RWPE2 (cell line): ENCODE measurements at regions not wholly inside any gene's neighbourhood (a gene's known extent, or its start where the extent isn't known, plus 50 kb on each side); places are given as distances from the start of the nearest gene placed in this dataset.

Experiments used
- ATAC-seq: fragments of 200-7000 bp; cut with Tn5 transposase; 3 replicates; pipeline ENCODE4 v1.9.1; 2021; ENCODE audit warnings: low read depth
- DNase-seq: peaks from one replicate; pipeline ENCODE4 v3.0.0-alpha.2; 2020; ENCODE audit warnings: low spot score
- H3K27ac ChIP-seq: fragments of 450-650 bp; 2 replicates; pipeline ENCODE4 v1.5.1; 2017; ENCODE audit warnings: mild to moderate bottlenecking; ENCODE audit not compliant: poor library complexity, severe bottlenecking
- H3K27me3 ChIP-seq: fragments of 250-450 bp; sonication (Bioruptor Pico); 2 replicates; pipeline ENCODE4 v1.5.1; 2021; ENCODE audit warnings: mild to moderate bottlenecking, moderate library complexity; ENCODE audit not compliant: insufficient read depth, poor library complexity, severe bottlenecking
- H3K36me3 ChIP-seq: fragments of 250-450 bp; sonication (Bioruptor Pico); 2 replicates; pipeline ENCODE4 v1.5.1; 2020; ENCODE audit warnings: low read depth, mild to moderate bottlenecking, moderate library complexity
- H3K4me1 ChIP-seq: fragments of 250-450 bp; sonication (Bioruptor Pico); 2 replicates; pipeline ENCODE4 v1.5.1; 2021; ENCODE audit warnings: mild to moderate bottlenecking, moderate library complexity; ENCODE audit not compliant: insufficient read depth, poor library complexity, severe bottlenecking
- H3K4me3 ChIP-seq: fragments of 250-450 bp; sonication (Bioruptor Pico); 2 replicates; pipeline ENCODE4 v1.5.1; 2021; ENCODE audit warnings: mild to moderate bottlenecking, moderate library complexity; ENCODE audit not compliant: severe bottlenecking
- H3K9me3 ChIP-seq: fragments of 250-450 bp; sonication (Bioruptor Pico); 2 replicates; pipeline ENCODE4 v1.5.1; 2021; ENCODE audit warnings: mild to moderate bottlenecking, moderate library complexity; ENCODE audit not compliant: severe bottlenecking
- TF ChIP-seq, protein P1 (sequence below): fragments of 450-650 bp; IDR thresholded peaks from one replicate; pipeline ENCODE4 v1.5.1; 2017; ENCODE audit warnings: mild to moderate bottlenecking, moderate library complexity; ENCODE audit not compliant: poor library complexity, severe bottlenecking

DNA sequence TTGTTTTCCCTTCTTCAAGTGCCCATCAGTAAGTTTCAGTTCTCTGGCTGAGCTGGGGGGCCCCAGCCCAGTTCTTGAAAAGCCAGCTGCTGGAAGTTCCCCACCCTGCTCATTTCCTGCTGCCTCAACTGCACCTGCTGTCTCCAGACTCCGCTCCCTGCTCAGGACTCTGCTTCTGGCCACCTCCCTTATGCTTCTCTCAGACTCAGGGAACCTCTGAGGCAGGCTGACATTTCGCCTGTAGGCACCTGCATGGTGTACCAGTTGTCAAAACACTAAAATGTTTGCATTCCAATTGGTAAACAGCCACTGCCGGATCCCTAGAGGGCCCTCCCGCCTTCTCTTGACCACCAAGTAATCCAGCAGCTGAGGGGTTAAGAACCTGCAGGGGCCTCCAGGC lies 136.5 kb upstream of the VRK1 start:
- H3K9me3 ChIP-seq, result no peaks in the 10 kb centered on the region
- H3K4me1 ChIP-seq, result no peaks in the 10 kb centered on the region
- TF ChIP-seq, protein P1, sequence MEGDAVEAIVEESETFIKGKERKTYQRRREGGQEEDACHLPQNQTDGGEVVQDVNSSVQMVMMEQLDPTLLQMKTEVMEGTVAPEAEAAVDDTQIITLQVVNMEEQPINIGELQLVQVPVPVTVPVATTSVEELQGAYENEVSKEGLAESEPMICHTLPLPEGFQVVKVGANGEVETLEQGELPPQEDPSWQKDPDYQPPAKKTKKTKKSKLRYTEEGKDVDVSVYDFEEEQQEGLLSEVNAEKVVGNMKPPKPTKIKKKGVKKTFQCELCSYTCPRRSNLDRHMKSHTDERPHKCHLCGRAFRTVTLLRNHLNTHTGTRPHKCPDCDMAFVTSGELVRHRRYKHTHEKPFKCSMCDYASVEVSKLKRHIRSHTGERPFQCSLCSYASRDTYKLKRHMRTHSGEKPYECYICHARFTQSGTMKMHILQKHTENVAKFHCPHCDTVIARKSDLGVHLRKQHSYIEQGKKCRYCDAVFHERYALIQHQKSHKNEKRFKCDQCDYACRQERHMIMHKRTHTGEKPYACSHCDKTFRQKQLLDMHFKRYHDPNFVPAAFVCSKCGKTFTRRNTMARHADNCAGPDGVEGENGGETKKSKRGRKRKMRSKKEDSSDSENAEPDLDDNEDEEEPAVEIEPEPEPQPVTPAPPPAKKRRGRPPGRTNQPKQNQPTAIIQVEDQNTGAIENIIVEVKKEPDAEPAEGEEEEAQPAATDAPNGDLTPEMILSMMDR, result no peak
- DNase-seq, result no peak
- H3K4me3 ChIP-seq, result no peak overlapping the region
- H3K27ac ChIP-seq, result no peak overlapping the region
- H3K27me3 ChIP-seq, result peaks cover 30% of the 10 kb centered on the region
- H3K36me3 ChIP-seq, result no peaks in the 10 kb centered on the region
- ATAC-seq, result no peak

DNA sequence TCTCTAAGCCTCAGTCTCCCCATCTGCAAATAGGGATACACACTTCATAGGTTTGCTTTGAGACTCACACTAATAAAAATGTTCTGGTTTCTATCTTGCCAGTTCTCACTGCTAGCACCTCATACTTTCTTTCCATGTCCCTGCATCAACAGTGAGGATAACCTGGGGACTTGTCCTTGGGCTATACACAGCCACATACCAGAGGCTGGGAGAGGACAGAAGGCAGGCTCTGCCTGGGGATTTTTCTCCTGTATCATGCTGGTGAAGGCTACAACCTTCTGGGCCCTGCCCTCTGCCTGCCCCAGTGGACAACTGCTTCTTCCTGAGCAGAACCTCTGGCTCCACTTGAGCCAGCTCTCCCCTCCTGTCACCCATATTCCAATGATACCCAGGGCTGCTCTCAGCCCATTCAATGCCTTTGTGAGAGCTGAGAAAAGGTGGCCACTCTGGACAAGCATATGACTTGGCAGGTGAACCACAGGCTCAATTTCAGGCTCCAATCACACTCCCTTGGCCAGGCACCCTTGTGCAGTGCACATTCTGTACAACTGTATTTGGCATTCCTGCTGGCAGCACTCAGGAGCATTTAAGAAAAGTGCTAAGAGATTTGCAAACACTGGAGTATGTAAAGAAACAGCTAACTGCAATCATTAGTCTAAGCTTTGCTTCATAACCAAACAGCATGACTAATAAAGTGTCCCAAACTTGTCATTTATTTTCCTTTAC lies 135.8 kb upstream of the VRK1 start:
- DNase-seq, result no peak
- H3K36me3 ChIP-seq, result no peaks in the 10 kb centered on the region
- no peaks in the 10 kb centered on the region for H3K4me1 ChIP-seq
- H3K9me3 ChIP-seq, result no peaks in the 10 kb centered on the region
- TF ChIP-seq, protein P1, result no peak
- peaks cover 35% of the 10 kb centered on the region for H3K27me3 ChIP-seq
- no peak for ATAC-seq
- H3K27ac ChIP-seq, result no peak overlapping the region
- H3K4me3 ChIP-seq, result no peak overlapping the region

GRCh38 chr14:96662116-96662970 lies 134.8 kb upstream of the VRK1 start:
- DNase-seq (no peak), ATAC-seq (peak; percentile 37; the same call in 2 of the 3 replicates)
- Histone ChIP-seq H3K27me3 (peaks cover 42% of the 10 kb centered on the region), H3K9me3 (no peaks in the 10 kb centered on the region), H3K4me3 (no peak overlapping the region), H3K36me3 (no peaks in the 10 kb centered on the region), H3K27ac (no peak overlapping the region), H3K4me1 (no peaks in the 10 kb centered on the region)
- TF ChIP-seq, protein P1, result no peak

GRCh38 chr14:96663076-96663475 lies 134.1 kb upstream of the VRK1 start:
- Histone ChIP-seq H3K36me3 (no peaks in the 10 kb centered on the region), H3K4me1 (no peaks in the 10 kb centered on the region), H3K4me3 (no peak overlapping the region), H3K9me3 (no peaks in the 10 kb centered on the region), H3K27ac (no peak overlapping the region), H3K27me3 (peaks cover 45% of the 10 kb centered on the region)
- DNase-seq, result no peak
- ATAC-seq, result no peak
- TF ChIP-seq, protein P1, result no peak
